GM21529 (cell line): ENCODE measurements at regions not wholly inside any gene's neighbourhood (a gene's known extent, or its start where the extent isn't known, plus 50 kb on each side); places are given as distances from the start of the nearest gene placed in this dataset.

Source experiments
- ATAC-seq: cut with Tn5 transposase; IDR thresholded peaks from one replicate; pipeline ENCODE4 v1.9.1; 2021; ENCODE audit not compliant: unreplicated experiment

- ATAC-seq = no peak
These were observed 72.6 kb downstream of the TENT5C start for GRCh38 chr1:117678246-117678977.

- no peak for ATAC-seq
These were observed 73.5 kb downstream of the TENT5C start for GRCh38 chr1:117679299-117679698.

- no peak for ATAC-seq
These were observed 74.0 kb downstream of the TENT5C start for GRCh38 chr1:117679868-117680267.

- ATAC-seq = no peak
These were observed 74.6 kb downstream of the TENT5C start for GRCh38 chr1:117680316-117681002.

GRCh38 chr1:117681093-117681900, 75.4 kb downstream of the TENT5C start:
- ATAC-seq = no peak

- no peak for ATAC-seq
These were observed 76.0 kb downstream of the TENT5C start for GRCh38 chr1:117681901-117682250.

- no peak for ATAC-seq
These were observed 76.5 kb downstream of the TENT5C start for GRCh38 chr1:117682372-117682771.

GRCh38 chr1:117683571-117684285, 77.9 kb downstream of the TENT5C start:
- ATAC-seq = no peak

- no peak for ATAC-seq
These were observed 80.3 kb downstream of the TENT5C start for GRCh38 chr1:117685936-117686806.

- ATAC-seq = no peak
These were observed 81.1 kb downstream of the TENT5C start for GRCh38 chr1:117686907-117687306.

GRCh38 chr1:117689997-117690625, 84.3 kb downstream of the TENT5C start:
- ATAC-seq = no peak

- no peak for ATAC-seq
These were observed 86.1 kb downstream of the TENT5C start for GRCh38 chr1:117691942-117692341.

- no peak for ATAC-seq
These were observed 88.7 kb downstream of the TENT5C start for GRCh38 chr1:117694543-117694942.

- no peak for ATAC-seq
These were observed 90.1 kb downstream of the TENT5C start for GRCh38 chr1:117695796-117696490.

GRCh38 chr1:117696561-117696960, 90.7 kb downstream of the TENT5C start:
- no peak for ATAC-seq

- ATAC-seq = no peak
These were observed 91.5 kb downstream of the TENT5C start for GRCh38 chr1:117697220-117697781.

- ATAC-seq = no peak
These were observed 92.7 kb downstream of the TENT5C start for GRCh38 chr1:117698398-117699160.

- no peak for ATAC-seq
These were observed 94.1 kb downstream of the TENT5C start for GRCh38 chr1:117699953-117700352.
